ENCODE measurements at regions not wholly inside any gene's neighbourhood (a gene's known extent, or its start where the extent isn't known, plus 50 kb on each side); places are given as distances from the start of the nearest gene placed in this dataset.

GRCh38 chr18:78679031-78679430 lies 300.6 kb upstream of the SALL3 start:
- TF ChIP-seq CTCF (IDR thresholded peaks at IDR 0.05), result no peak
- no peak for TF ChIP-seq POLR2A (IDR thresholded peaks at IDR 0.05)
